ENCODE measurements at regions not wholly inside any gene's neighbourhood (a gene's known extent, or its start where the extent isn't known, plus 50 kb on each side); places are given as distances from the start of the nearest gene placed in this dataset.
"Not testable (repeated sequence)": the region's sequence is repeated elsewhere in the genome, so short reads cannot be mapped to it uniquely, and the experiment has no call there.

GRCh38 chr10:124324451-124324850 lies 94.3 kb downstream of the OAT start:
- no peak for DNase-seq

- DNase-seq: no peak
Measured at GRCh38 chr10:124323806-124324205, 94.9 kb downstream of the OAT start.

GRCh38 chr10:124323111-124323725 lies 95.5 kb downstream of the OAT start:
- no peak for DNase-seq

- no peak for DNase-seq
Measured at GRCh38 chr10:124322191-124322980, 96.3 kb downstream of the OAT start.

- no peak for DNase-seq
Measured at GRCh38 chr10:124321433-124322089, 97.2 kb downstream of the OAT start.

- DNase-seq: no peak
Measured at GRCh38 chr10:124320778-124321432, 97.8 kb downstream of the OAT start.

GRCh38 chr10:124319926-124320391 lies 98.8 kb downstream of the OAT start:
- no peak for DNase-seq

GRCh38 chr10:124319520-124319919 lies 99.2 kb downstream of the OAT start:
- not testable (repeated sequence) for DNase-seq

- DNase-seq: no peak
Measured at GRCh38 chr10:124318811-124319210, 99.9 kb downstream of the OAT start.

- no peak for DNase-seq
Measured at GRCh38 chr10:124318076-124318475, 100.6 kb downstream of the OAT start.

- no peak for DNase-seq
Measured at GRCh38 chr10:124316326-124316725, 102.4 kb downstream of the OAT start.

- no peak for DNase-seq
Measured at GRCh38 chr10:124315591-124316270, 103.0 kb downstream of the OAT start.

GRCh38 chr10:124313374-124313773 lies 105.3 kb downstream of the OAT start:
- DNase-seq: no peak

GRCh38 chr10:124308811-124309210 lies 109.9 kb downstream of the OAT start:
- no peak for DNase-seq

- DNase-seq: no peak
Measured at GRCh38 chr10:124308056-124308645, 110.6 kb downstream of the OAT start.

GRCh38 chr10:124307591-124307990 lies 111.1 kb downstream of the OAT start:
- no peak for DNase-seq

- DNase-seq: no peak
Measured at GRCh38 chr10:124306922-124307371, 111.8 kb downstream of the OAT start.

- no peak for DNase-seq
Measured at GRCh38 chr10:124306520-124306919, 112.2 kb downstream of the OAT start.

- no peak for DNase-seq
Measured at GRCh38 chr10:124305984-124306383, 112.7 kb downstream of the OAT start.

GRCh38 chr10:124305131-124305530 lies 113.6 kb downstream of the OAT start:
- DNase-seq: no peak

- DNase-seq: no peak
Measured at GRCh38 chr10:124303662-124304418, 114.9 kb downstream of the OAT start.
